ENCODE measurements at regions not wholly inside any gene's neighbourhood (a gene's known extent, or its start where the extent isn't known, plus 50 kb on each side); places are given as distances from the start of the nearest gene placed in this dataset.

DNA sequence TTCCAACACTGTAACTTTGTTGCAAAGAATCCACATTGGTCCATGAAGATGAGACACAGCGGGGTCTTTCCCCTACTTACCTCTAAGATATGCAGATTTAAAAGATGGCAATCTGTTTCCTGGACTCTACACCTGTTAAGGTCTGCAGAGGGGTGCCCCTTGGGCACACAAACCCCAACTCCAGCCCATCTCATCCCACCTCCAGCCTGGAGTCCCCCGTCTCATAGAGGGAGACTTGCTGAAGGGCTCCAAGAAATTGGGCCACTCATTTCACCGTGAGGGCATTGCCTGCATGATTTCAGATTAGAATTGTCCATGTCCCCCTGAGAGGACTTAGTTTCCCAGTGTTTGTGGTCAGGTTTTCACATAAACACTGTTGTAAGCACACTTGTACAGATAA lies 365.7 kb downstream of the IRX2 start:
- no peak for TF ChIP-seq POLR2A (IDR thresholded peaks at IDR 0.05)
- no peak for TF ChIP-seq CTCF (IDR thresholded peaks at IDR 0.05)
- TF ChIP-seq EP300 (IDR thresholded peaks at IDR 0.05), result no peak
